Activated CD4-positive, alpha-beta memory T cell treated with anti-CD3 and anti-CD28 coated beads for 36 hours (primary cell): ENCODE measurements at regions not wholly inside any gene's neighbourhood (a gene's known extent, or its start where the extent isn't known, plus 50 kb on each side); places are given as distances from the start of the nearest gene placed in this dataset.
A peak's percentile ranks its signal among the peaks of the same experiment; 100 is the strongest.
"Not testable (repeated sequence)": the region's sequence is repeated elsewhere in the genome, so short reads cannot be mapped to it uniquely, and the experiment has no call there.

ENCODE experiments used
- CTCF ChIA-PET: fragments of 350-600 bp; sonication (Branson Sonifier 250); formaldehyde crosslinking; loops from one replicate; lab custom pipeline; 2021; ENCODE audit warnings: antibody characterized with exemption, inconsistent platforms; lab: Charles Lee
- POLR2A ChIA-PET: fragments of 350-600 bp; sonication (Branson Sonifier 250); formaldehyde crosslinking; loops from one replicate; lab custom pipeline; 2021; ENCODE audit warnings: antibody characterized with exemption; lab: Charles Lee
- DNase-seq: peaks from one replicate; pipeline ENCODE4 v3.0.0-alpha.2; 2020
- H3K27ac Mint-ChIP-seq: one replicate; pipeline ENCODE4 v1.8.0; 2021; ENCODE audit warnings: mixed read lengths
- H3K27me3 Mint-ChIP-seq: one replicate; pipeline ENCODE4 v1.8.0; 2021; ENCODE audit warnings: mixed read lengths
- H3K36me3 Mint-ChIP-seq: one replicate; pipeline ENCODE4 v1.8.0; 2021; ENCODE audit warnings: mixed read lengths
- H3K4me1 Mint-ChIP-seq: one replicate; pipeline ENCODE4 v1.8.0; 2021; ENCODE audit warnings: low read depth, mixed read lengths
- H3K4me3 Mint-ChIP-seq: one replicate; pipeline ENCODE4 v1.8.0; 2021; ENCODE audit warnings: mild to moderate bottlenecking, mixed read lengths
- H3K9me3 Mint-ChIP-seq: one replicate; pipeline ENCODE4 v1.8.0; 2021; ENCODE audit warnings: mixed read lengths
- intact Hi-C: fragments of 100-400 bp; cut with micrococcal nuclease; formaldehyde crosslinking; loops from one replicate; pipeline ENCODE4 v1.15.1; 2023

- Mint-ChIP-seq H3K27ac (peak overlapping the region; percentile 84), H3K9me3 (no peaks in the 10 kb centered on the region), H3K27me3 (no peaks in the 10 kb centered on the region), H3K36me3 (no peaks in the 10 kb centered on the region), H3K4me3 (peak overlapping the region; percentile 80), H3K4me1 (peaks cover 48% of the 10 kb centered on the region)
- DNase-seq, result peak; percentile 78
- POLR2A ChIA-PET, result interaction anchor here (1.6 kb wide), 1 partner anchor 640 kb away, joined by 3 read pairs; no protein-coding TSS in a partner anchor
- intact Hi-C loops, result loop anchor here (1.0 to 10.0 kb wide), 7 partner anchors 17 to 644 kb away; partner anchors contain the start of gene RUNX1
- CTCF ChIA-PET, result interaction anchor here (1.2 to 1.4 kb wide), 2 partner anchors 10 to 90 kb away, joined by 3 to 5 read pairs; no protein-coding TSS in a partner anchor
Observed at GRCh38 chr21:35528116-35529042, 479.3 kb upstream of the RUNX1 start.

GRCh38 chr21:35527358-35527757 lies 478.3 kb upstream of the RUNX1 start:
- ChIA-PET POLR2A (no interaction called here), CTCF (no interaction called here)
- Mint-ChIP-seq H3K36me3 (no peaks in the 10 kb centered on the region), H3K4me1 (peaks cover 48% of the 10 kb centered on the region), H3K27me3 (no peaks in the 10 kb centered on the region), H3K9me3 (no peaks in the 10 kb centered on the region), H3K27ac (no peak overlapping the region), H3K4me3 (no peak overlapping the region)
- DNase-seq, result no peak
- intact Hi-C loops, result loop anchor here (5.0 to 10.0 kb wide), 3 partner anchors 407 to 643 kb away; partner anchors contain the start of gene RUNX1

GRCh38 chr21:35525443-35525842 lies 476.3 kb upstream of the RUNX1 start:
- intact Hi-C loops, result loop anchor here (5.0 to 10.0 kb wide), 3 partner anchors 409 to 641 kb away; partner anchors contain the start of gene RUNX1
- CTCF ChIA-PET, result interaction anchor here (1.1 kb wide), 1 partner anchor 22 kb away, joined by 3 read pairs; no protein-coding TSS in a partner anchor
- H3K4me1 Mint-ChIP-seq, result peaks cover 48% of the 10 kb centered on the region
- H3K36me3 Mint-ChIP-seq, result no peaks in the 10 kb centered on the region
- no peaks in the 10 kb centered on the region for H3K27me3 Mint-ChIP-seq
- no peak overlapping the region for H3K27ac Mint-ChIP-seq
- H3K9me3 Mint-ChIP-seq, result no peaks in the 10 kb centered on the region
- POLR2A ChIA-PET, result no interaction called here
- peak; percentile 47 for DNase-seq
- H3K4me3 Mint-ChIP-seq, result no peak overlapping the region

- Mint-ChIP-seq H3K4me1 (peaks cover 18% of the 10 kb centered on the region), H3K27me3 (no peaks in the 10 kb centered on the region), H3K4me3 (no peak overlapping the region), H3K27ac (no peak overlapping the region), H3K9me3 (no peaks in the 10 kb centered on the region), H3K36me3 (no peaks in the 10 kb centered on the region)
- intact Hi-C loops, result loop anchor here (10.0 kb wide), 2 partner anchors 413 to 637 kb away; no protein-coding TSS in a partner anchor
- CTCF ChIA-PET, result no interaction called here
- POLR2A ChIA-PET, result no interaction called here
- DNase-seq, result no peak
Observed at GRCh38 chr21:35521852-35522505, 472.9 kb upstream of the RUNX1 start.

GRCh38 chr21:35521293-35521692 lies 472.2 kb upstream of the RUNX1 start:
- ChIA-PET CTCF (no interaction called here), POLR2A (no interaction called here)
- intact Hi-C loops, result loop anchor here (10.0 kb wide), 2 partner anchors 414 to 636 kb away; no protein-coding TSS in a partner anchor
- Mint-ChIP-seq H3K27me3 (no peaks in the 10 kb centered on the region), H3K27ac (no peak overlapping the region), H3K4me1 (peaks cover 16% of the 10 kb centered on the region), H3K4me3 (no peak overlapping the region), H3K36me3 (no peaks in the 10 kb centered on the region), H3K9me3 (no peaks in the 10 kb centered on the region)
- no peak for DNase-seq

- Mint-ChIP-seq H3K9me3 (no peaks in the 10 kb centered on the region), H3K4me1 (peaks cover 12% of the 10 kb centered on the region), H3K36me3 (no peaks in the 10 kb centered on the region), H3K4me3 (no peak overlapping the region), H3K27ac (no peak overlapping the region), H3K27me3 (no peaks in the 10 kb centered on the region)
- no peak for DNase-seq
- POLR2A ChIA-PET, result no interaction called here
- CTCF ChIA-PET, result no interaction called here
- intact Hi-C loops, result loop anchor here (10.0 kb wide), 2 partner anchors 414 to 636 kb away; no protein-coding TSS in a partner anchor
Observed at GRCh38 chr21:35520856-35521255, 471.8 kb upstream of the RUNX1 start.

GRCh38 chr21:35520302-35520701 lies 471.2 kb upstream of the RUNX1 start:
- Mint-ChIP-seq H3K27me3 (no peaks in the 10 kb centered on the region), H3K4me1 (peaks cover 6% of the 10 kb centered on the region), H3K36me3 (no peaks in the 10 kb centered on the region), H3K27ac (no peak overlapping the region), H3K4me3 (no peak overlapping the region), H3K9me3 (no peaks in the 10 kb centered on the region)
- no peak for DNase-seq
- ChIA-PET CTCF (no interaction called here), POLR2A (no interaction called here)
- intact Hi-C loops, result loop anchor here (10.0 kb wide), 2 partner anchors 414 to 636 kb away; no protein-coding TSS in a partner anchor

GRCh38 chr21:35517865-35518264 lies 468.8 kb upstream of the RUNX1 start:
- Mint-ChIP-seq H3K36me3 (no peaks in the 10 kb centered on the region), H3K4me3 (no peak overlapping the region), H3K4me1 (no peaks in the 10 kb centered on the region), H3K9me3 (no peaks in the 10 kb centered on the region), H3K27ac (no peak overlapping the region), H3K27me3 (no peaks in the 10 kb centered on the region)
- intact Hi-C loops, result no loop called here
- ChIA-PET CTCF (no interaction called here), POLR2A (no interaction called here)
- no peak for DNase-seq

DNA sequence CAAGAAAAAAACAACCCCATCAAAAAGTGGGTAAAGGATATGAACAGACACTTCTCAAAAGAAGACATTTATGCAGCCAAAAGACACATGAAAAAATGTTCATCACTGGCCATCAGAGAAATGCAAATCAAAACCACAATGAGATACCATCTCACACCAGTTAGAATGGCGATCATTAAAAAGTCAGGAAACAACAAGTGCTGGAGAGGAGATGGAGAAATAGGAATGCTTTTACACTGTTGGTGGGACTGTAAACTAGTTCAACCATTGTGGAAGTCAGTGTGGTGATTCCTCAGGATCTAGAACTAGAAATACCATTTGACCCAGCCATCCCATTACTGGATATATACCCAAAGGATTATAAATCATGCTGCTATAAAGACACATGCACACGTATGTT lies 467.2 kb upstream of the RUNX1 start:
- H3K4me1 Mint-ChIP-seq, POLR2A ChIA-PET, H3K27ac Mint-ChIP-seq, DNase-seq, H3K27me3 Mint-ChIP-seq, intact Hi-C loops, H3K4me3 Mint-ChIP-seq, H3K9me3 Mint-ChIP-seq, CTCF ChIA-PET, H3K36me3 Mint-ChIP-seq: not testable (repeated sequence)

DNA sequence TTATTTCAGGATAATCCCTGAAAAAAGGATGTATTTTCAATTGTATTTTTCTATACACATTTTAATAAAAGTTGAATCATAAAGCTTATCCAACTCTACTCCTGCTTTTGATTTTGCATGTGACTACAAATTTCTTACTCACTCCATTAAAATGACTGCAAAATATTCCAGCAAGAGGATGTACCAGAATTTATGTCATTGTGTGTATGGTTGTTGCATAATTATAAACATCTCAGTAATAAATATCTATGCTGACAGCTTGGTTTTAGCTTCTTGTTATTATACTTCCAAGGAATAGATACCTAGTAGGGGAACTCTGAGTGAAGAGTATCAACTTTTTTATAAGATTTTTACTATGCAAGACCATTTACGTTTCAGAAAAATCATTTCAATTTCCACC lies 463.2 kb upstream of the RUNX1 start:
- H3K9me3 Mint-ChIP-seq, result no peaks in the 10 kb centered on the region
- POLR2A ChIA-PET, result no interaction called here
- no peaks in the 10 kb centered on the region for H3K36me3 Mint-ChIP-seq
- H3K27ac Mint-ChIP-seq, result no peak overlapping the region
- CTCF ChIA-PET, result no interaction called here
- intact Hi-C loops, result loop anchor here (5.0 kb wide), 1 partner anchor 85 kb away; no protein-coding TSS in a partner anchor
- H3K4me3 Mint-ChIP-seq, result no peak overlapping the region
- peaks cover 8% of the 10 kb centered on the region for H3K27me3 Mint-ChIP-seq
- peaks cover 22% of the 10 kb centered on the region for H3K4me1 Mint-ChIP-seq
- DNase-seq, result no peak

DNA sequence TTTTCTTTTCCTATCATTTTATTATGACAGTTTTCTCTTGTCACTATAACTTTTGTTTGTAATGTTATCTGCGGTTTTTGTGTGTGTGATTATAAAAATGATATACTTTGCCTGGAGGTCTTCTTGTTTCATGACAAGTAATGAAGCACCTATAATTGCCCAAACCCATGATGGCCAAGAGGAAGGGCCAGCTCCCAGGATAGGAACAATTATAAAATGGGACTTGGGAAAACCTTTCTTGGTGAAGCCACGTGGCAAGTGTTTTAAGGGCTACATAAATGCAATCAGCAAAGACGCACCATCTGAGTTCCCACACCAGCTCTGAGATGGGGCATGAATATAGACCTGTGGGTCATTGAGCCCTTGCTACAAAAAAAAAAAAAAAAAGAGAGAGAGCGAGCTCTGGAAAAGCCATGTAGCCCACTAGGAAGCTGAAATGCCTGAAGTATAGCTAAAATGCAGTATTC lies 462.6 kb upstream of the RUNX1 start:
- Mint-ChIP-seq H3K9me3 (no peaks in the 10 kb centered on the region), H3K4me3 (no peak overlapping the region), H3K27ac (no peak overlapping the region), H3K36me3 (no peaks in the 10 kb centered on the region), H3K4me1 (peaks cover 22% of the 10 kb centered on the region), H3K27me3 (peaks cover 8% of the 10 kb centered on the region)
- ChIA-PET POLR2A (no interaction called here), CTCF (no interaction called here)
- intact Hi-C loops, result loop anchor here (1.0 to 5.0 kb wide), 2 partner anchors 17 to 84 kb away; no protein-coding TSS in a partner anchor
- DNase-seq, result no peak
